B cell (primary cell): ENCODE measurements at regions not wholly inside any gene's neighbourhood (a gene's known extent, or its start where the extent isn't known, plus 50 kb on each side); places are given as distances from the start of the nearest gene placed in this dataset.

Experiments
- EZH2 ChIP-seq: IDR thresholded peaks from 2 replicates; pipeline ENCODE4 v1.6.1; 2012; ENCODE audit warnings: borderline replicate concordance, low read depth, mild to moderate bottlenecking, moderate library complexity, low read length; ENCODE audit not compliant: insufficient read depth, poor library complexity, severe bottlenecking
- TF ChIP-seq, protein P1 (sequence below): fragments of 200-600 bp; IDR thresholded peaks from one replicate; pipeline ENCODE4 v1.8.0; 2022; ENCODE audit warnings: antibody characterized with exemption, mild to moderate bottlenecking

DNA sequence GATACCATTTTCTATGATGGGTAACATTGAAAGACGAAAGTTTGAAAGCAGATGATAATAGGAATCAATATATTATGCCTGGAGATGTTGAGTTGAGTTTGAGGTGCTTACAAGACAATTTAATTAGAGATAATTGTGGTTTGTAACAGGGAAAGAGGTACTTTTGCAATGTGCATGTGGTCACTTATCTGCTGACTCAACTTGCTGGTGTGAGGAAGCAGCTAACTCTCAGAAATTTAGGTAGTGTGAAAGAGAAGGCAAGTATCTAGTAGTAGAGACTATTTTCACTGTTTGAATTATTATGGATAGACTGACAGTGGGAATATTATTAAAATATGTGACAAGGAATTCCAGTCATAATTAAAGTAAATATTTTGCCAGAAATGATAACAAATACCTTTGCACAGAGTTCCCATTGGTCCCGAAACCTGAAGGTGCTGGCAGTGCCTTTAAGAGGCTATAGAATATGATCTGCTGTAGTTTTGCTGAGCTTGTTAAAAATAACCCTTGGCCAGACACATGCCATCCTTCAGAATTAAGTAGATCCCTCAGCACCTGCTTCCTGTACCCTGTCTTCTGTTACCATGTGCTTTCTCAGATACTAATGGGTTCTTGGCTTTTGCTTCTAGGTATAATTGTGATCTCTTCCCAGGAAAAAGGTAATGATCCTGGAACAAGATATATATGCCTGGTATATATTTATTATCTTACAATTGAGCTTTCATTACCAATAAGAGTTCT is 315.9 kb downstream of the BCHE start:
- TF ChIP-seq, protein P1, sequence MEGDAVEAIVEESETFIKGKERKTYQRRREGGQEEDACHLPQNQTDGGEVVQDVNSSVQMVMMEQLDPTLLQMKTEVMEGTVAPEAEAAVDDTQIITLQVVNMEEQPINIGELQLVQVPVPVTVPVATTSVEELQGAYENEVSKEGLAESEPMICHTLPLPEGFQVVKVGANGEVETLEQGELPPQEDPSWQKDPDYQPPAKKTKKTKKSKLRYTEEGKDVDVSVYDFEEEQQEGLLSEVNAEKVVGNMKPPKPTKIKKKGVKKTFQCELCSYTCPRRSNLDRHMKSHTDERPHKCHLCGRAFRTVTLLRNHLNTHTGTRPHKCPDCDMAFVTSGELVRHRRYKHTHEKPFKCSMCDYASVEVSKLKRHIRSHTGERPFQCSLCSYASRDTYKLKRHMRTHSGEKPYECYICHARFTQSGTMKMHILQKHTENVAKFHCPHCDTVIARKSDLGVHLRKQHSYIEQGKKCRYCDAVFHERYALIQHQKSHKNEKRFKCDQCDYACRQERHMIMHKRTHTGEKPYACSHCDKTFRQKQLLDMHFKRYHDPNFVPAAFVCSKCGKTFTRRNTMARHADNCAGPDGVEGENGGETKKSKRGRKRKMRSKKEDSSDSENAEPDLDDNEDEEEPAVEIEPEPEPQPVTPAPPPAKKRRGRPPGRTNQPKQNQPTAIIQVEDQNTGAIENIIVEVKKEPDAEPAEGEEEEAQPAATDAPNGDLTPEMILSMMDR: no peak
- no peak for TF ChIP-seq EZH2
